GM13977 (cell line): ENCODE measurements at regions not wholly inside any gene's neighbourhood (a gene's known extent, or its start where the extent isn't known, plus 50 kb on each side); places are given as distances from the start of the nearest gene placed in this dataset.

ENCODE experiments used
- DNase-seq: peaks from one replicate; pipeline ENCODE4 v3.0.0; 2012; ENCODE audit warnings: low spot score
- CTCF ChIP-seq: IDR thresholded peaks from 2 replicates; pipeline ENCODE4 v1.5.1; 2012; ENCODE audit warnings: mild to moderate bottlenecking, control low read depth; ENCODE audit not compliant: insufficient read depth; ENCODE audit errors: extremely low read depth, missing control alignments
- in situ Hi-C: fragments of 300-500 bp; cut with MboI; formaldehyde crosslinking; loops from one replicate; pipeline ENCODE4 v1.12.0; 2022; ENCODE audit warnings: low sequenced_read_pairs, low pct_unique_long_range_greater_than_20kb, mixed read lengths, inconsistent platforms; ENCODE audit not compliant: unreplicated experiment

- no peak for DNase-seq
- no peak for TF ChIP-seq CTCF
- in situ Hi-C loops = no loop called here
Measured at GRCh38 chr2:108079736-108080135, 93.4 kb downstream of the SLC5A7 start.

- TF ChIP-seq CTCF = no peak
- in situ Hi-C loops = no loop called here
- DNase-seq = no peak
Measured at GRCh38 chr2:108080177-108080576, 93.9 kb downstream of the SLC5A7 start.

GRCh38 chr2:108082978-108083377, 96.7 kb downstream of the SLC5A7 start:
- TF ChIP-seq CTCF = no peak
- DNase-seq = no peak
- in situ Hi-C loops = no loop called here

GRCh38 chr2:108084311-108084710, 98.0 kb downstream of the SLC5A7 start:
- in situ Hi-C loops = no loop called here
- no peak for TF ChIP-seq CTCF
- no peak for DNase-seq

- no peak for TF ChIP-seq CTCF
- no peak for DNase-seq
- in situ Hi-C loops = no loop called here
Measured at GRCh38 chr2:108092886-108093285, 106.6 kb downstream of the SLC5A7 start.

GRCh38 chr2:108101481-108101880, 115.2 kb downstream of the SLC5A7 start:
- no peak for TF ChIP-seq CTCF
- no peak for DNase-seq
- in situ Hi-C loops = no loop called here

- in situ Hi-C loops = no loop called here
- no peak for DNase-seq
- TF ChIP-seq CTCF = no peak
Measured at GRCh38 chr2:108106731-108107130, 120.4 kb downstream of the SLC5A7 start.
